Suprapubic skin (tissue), 4 donors: ENCODE measurements at regions not wholly inside any gene's neighbourhood (a gene's known extent, or its start where the extent isn't known, plus 50 kb on each side); places are given as distances from the start of the nearest gene placed in this dataset.

Experiments used
- CTCF ChIP-seq, 2 donors: fragments of 200-600 bp in 1 of 2; fragments of 450-650 bp in 1 of 2; sonication (generic) in 1 of 2; IDR thresholded peaks; one replicate each; pipeline ENCODE4 v1.5.1; 2016 to 2019; ENCODE audit warnings: antibody characterized with exemption in 2 of 2, mild to moderate bottlenecking in 1 of 2, moderate library complexity in 1 of 2
- POLR2A ChIP-seq, 2 donors: fragments of 450-650 bp; IDR thresholded peaks; one replicate each; pipeline ENCODE4 v1.6.1; 2017; ENCODE audit warnings: antibody characterized with exemption in 2 of 2, mild to moderate bottlenecking in 2 of 2, moderate library complexity in 2 of 2
- POLR2AphosphoS5 ChIP-seq, 3 donors: sonication (generic); formaldehyde crosslinking; IDR thresholded peaks; one replicate each; pipeline ENCODE4 v1.6.1; 2017; ENCODE audit warnings: antibody characterized with exemption in 3 of 3

DNA sequence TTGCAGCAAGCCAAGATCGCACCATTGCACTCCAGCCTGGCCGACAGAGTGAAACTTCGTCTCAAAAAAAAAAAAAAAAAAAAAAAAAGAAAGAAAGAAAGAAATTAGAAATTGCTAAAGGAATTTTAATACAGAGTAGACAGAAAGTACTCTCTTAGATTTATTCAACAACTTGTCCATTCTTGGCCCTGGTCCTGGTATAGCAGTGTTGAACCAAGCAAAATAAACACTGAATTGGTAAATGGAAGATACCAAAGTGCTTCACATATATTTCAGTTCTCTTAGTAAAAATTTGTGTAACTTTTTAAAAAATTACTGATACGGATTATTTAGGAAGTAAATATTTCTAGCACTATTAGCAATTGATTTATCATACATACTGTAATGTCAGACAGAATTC lies 165.9 kb upstream of the TLL1 start:
- TF ChIP-seq CTCF (IDR thresholded peaks at IDR 0.05) (no peak), POLR2AphosphoS5 (IDR thresholded peaks at IDR 0.05) (no peak), POLR2A (IDR thresholded peaks at IDR 0.05) (no peak)
